Smooth muscle cell (in vitro differentiated cells): ENCODE measurements at regions not wholly inside any gene's neighbourhood (a gene's known extent, or its start where the extent isn't known, plus 50 kb on each side); places are given as distances from the start of the nearest gene placed in this dataset.

ENCODE experiments used
- DNase-seq: peaks from one replicate; lab custom pipeline; 2025; ENCODE audit not compliant: unreplicated experiment; lab: John Stamatoyannopoulos, UW
- H2AFZ ChIP-seq: fragments of 200-600 bp; sonication (generic); 2 replicates; pipeline ENCODE4 v1.6.0; 2016; ENCODE audit warnings: antibody characterized with exemption, low read depth, mild to moderate bottlenecking
- H3F3A ChIP-seq: fragments of 200-600 bp; sonication (generic); 2 replicates; pipeline ENCODE4 v1.6.0; 2017; ENCODE audit warnings: antibody characterized with exemption, low read depth
- H3K27ac ChIP-seq: fragments of 200-600 bp; sonication (generic); 2 replicates; pipeline ENCODE4 v1.5.1; 2016; ENCODE audit warnings: low read depth, mild to moderate bottlenecking
- H3K27me3 ChIP-seq: fragments of 200-600 bp; sonication (generic); 2 replicates; pipeline ENCODE4 v1.6.1; 2016; ENCODE audit warnings: low read depth, mild to moderate bottlenecking
- H3K36me3 ChIP-seq: fragments of 200-600 bp; sonication (generic); 2 replicates; pipeline ENCODE4 v1.5.1; 2016; ENCODE audit warnings: low read depth
- H3K4me1 ChIP-seq: fragments of 200-600 bp; sonication (generic); 2 replicates; pipeline ENCODE4 v1.5.1; 2016; ENCODE audit warnings: low read depth
- H3K4me2 ChIP-seq: fragments of 200-600 bp; sonication (generic); 2 replicates; pipeline ENCODE4 v1.6.0; 2016; ENCODE audit warnings: mild to moderate bottlenecking
- H3K4me3 ChIP-seq: fragments of 200-600 bp; sonication (generic); 2 replicates; pipeline ENCODE4 v1.5.1; 2016; ENCODE audit warnings: mild to moderate bottlenecking
- H3K79me2 ChIP-seq: fragments of 200-600 bp; sonication (generic); 2 replicates; pipeline ENCODE4 v1.6.0; 2016; ENCODE audit warnings: low read depth, mild to moderate bottlenecking
- H3K9ac ChIP-seq: fragments of 200-600 bp; sonication (generic); 2 replicates; pipeline ENCODE4 v1.6.0; 2016; ENCODE audit warnings: low read depth
- H3K9me3 ChIP-seq: fragments of 200-600 bp; sonication (generic); replicated peaks from 2 replicates; pipeline ENCODE4 v1.5.1; 2016; ENCODE audit warnings: low read depth
- H4K20me1 ChIP-seq: fragments of 200-600 bp; sonication (generic); 2 replicates; pipeline ENCODE4 v1.6.0; 2016; ENCODE audit warnings: low read depth
- CTCF ChIP-seq: fragments of 200-600 bp; sonication (generic); IDR thresholded peaks from 2 replicates; pipeline ENCODE4 v1.5.1; 2017; ENCODE audit warnings: borderline replicate concordance, mild to moderate bottlenecking, antibody characterized with exemption; ENCODE audit not compliant: insufficient read depth, poor library complexity, severe bottlenecking
- WGBS: methylation state at CpG from one replicate; pipeline ENCODE4 v1.1.7; 2016; ENCODE audit warnings: low lambda C conversion rate; 5-methylcytosine and 5-hydroxymethylcytosine counted together

GRCh38 chr11:95512682-95513081 lies 276.9 kb downstream of the FAM76B start:
- no peaks in the 10 kb centered on the region for H4K20me1 ChIP-seq
- H3K27me3 ChIP-seq, result no peaks in the 10 kb centered on the region
- DNase-seq, result no peak
- 8% methylated on average over 4 of the region's 4 CpGs for WGBS
- no peaks in the 10 kb centered on the region for H3K9me3 ChIP-seq
- peak overlapping the region; percentile 11 for H3K4me3 ChIP-seq
- H3K9ac ChIP-seq, result peak overlapping the region; percentile 91
- peaks cover 32% of the 10 kb centered on the region for H3F3A ChIP-seq
- H2AFZ ChIP-seq, result no peak overlapping the region
- no peak for TF ChIP-seq CTCF
- H3K4me1 ChIP-seq, result peaks cover 59% of the 10 kb centered on the region
- no peaks in the 10 kb centered on the region for H3K79me2 ChIP-seq
- H3K36me3 ChIP-seq, result no peaks in the 10 kb centered on the region
- peak overlapping the region; percentile 99 for H3K27ac ChIP-seq
- peak overlapping the region; percentile 76 for H3K4me2 ChIP-seq

- Histone ChIP-seq H4K20me1 (no peaks in the 10 kb centered on the region), H2AFZ (no peak overlapping the region), H3F3A (peaks cover 37% of the 10 kb centered on the region), H3K9ac (peak overlapping the region; percentile 91), H3K9me3 (no peaks in the 10 kb centered on the region), H3K4me3 (peak overlapping the region; percentile 1), H3K27ac (peak overlapping the region; percentile 99), H3K4me2 (peak overlapping the region; percentile 76), H3K27me3 (no peaks in the 10 kb centered on the region), H3K79me2 (no peaks in the 10 kb centered on the region), H3K4me1 (peaks cover 57% of the 10 kb centered on the region), H3K36me3 (no peaks in the 10 kb centered on the region)
- DNase-seq, result no peak
- 6% methylated on average over 4 of the region's 4 CpGs for WGBS
- no peak for TF ChIP-seq CTCF
These were observed 277.4 kb downstream of the FAM76B start for GRCh38 chr11:95512177-95512576.

GRCh38 chr11:95508219-95508890 lies 277.4 kb upstream of the SESN3 start:
- WGBS, result 39% methylated on average over 7 of the region's 7 CpGs
- Histone ChIP-seq H3K9ac (no peak overlapping the region), H3K27ac (peak overlapping the region; percentile 77), H3K79me2 (no peaks in the 10 kb centered on the region), H3K27me3 (no peaks in the 10 kb centered on the region), H3K36me3 (no peaks in the 10 kb centered on the region), H3K4me2 (peak overlapping the region; percentile 74), H3K9me3 (no peaks in the 10 kb centered on the region), H3F3A (peaks cover 33% of the 10 kb centered on the region), H2AFZ (no peak overlapping the region), H4K20me1 (no peaks in the 10 kb centered on the region), H3K4me1 (peaks cover 25% of the 10 kb centered on the region), H3K4me3 (no peak overlapping the region)
- TF ChIP-seq CTCF, result no peak
- DNase-seq, result no peak

- H4K20me1 ChIP-seq, result no peaks in the 10 kb centered on the region
- no peak overlapping the region for H3K9ac ChIP-seq
- no peak for DNase-seq
- peaks cover 28% of the 10 kb centered on the region for H3F3A ChIP-seq
- no peak overlapping the region for H2AFZ ChIP-seq
- H3K9me3 ChIP-seq, result no peaks in the 10 kb centered on the region
- H3K4me3 ChIP-seq, result no peak overlapping the region
- WGBS, result 74% methylated on average over 3 of the region's 3 CpGs
- H3K4me2 ChIP-seq, result peak overlapping the region; percentile 74
- peaks cover 19% of the 10 kb centered on the region for H3K4me1 ChIP-seq
- H3K27me3 ChIP-seq, result no peaks in the 10 kb centered on the region
- no peaks in the 10 kb centered on the region for H3K36me3 ChIP-seq
- H3K27ac ChIP-seq, result peak overlapping the region; percentile 77
- H3K79me2 ChIP-seq, result no peaks in the 10 kb centered on the region
- TF ChIP-seq CTCF, result peak; percentile 23
These were observed 276.8 kb upstream of the SESN3 start for GRCh38 chr11:95507794-95508193.
